Esophagus muscularis mucosa (tissue), 4 donors: ENCODE measurements at regions not wholly inside any gene's neighbourhood (a gene's known extent, or its start where the extent isn't known, plus 50 kb on each side); places are given as distances from the start of the nearest gene placed in this dataset.

Source experiments
- DNase-seq: peaks from one replicate; pipeline ENCODE4 v3.0.0-alpha.2; 2017; ENCODE audit errors: extremely low spot score
- H3K27ac ChIP-seq, 4 donors: fragments of 200-600 bp; sonication (generic); replicated peaks in 1 of 4; 1 replicate in 3 of 4; 2 replicates in 1 of 4; pipeline ENCODE4 v1.5.1; 2016 to 2019; ENCODE audit warnings: mild to moderate bottlenecking in 1 of 4
- H3K27me3 ChIP-seq, 4 donors: fragments of 200-600 bp; sonication (generic); one replicate each; pipeline versions ENCODE4 v1.5.1 to v1.6.0; 2016 to 2019
- H3K36me3 ChIP-seq, 4 donors: fragments of 200-600 bp; sonication (generic); one replicate each; pipeline ENCODE4 v1.5.1; 2016 to 2019
- H3K4me1 ChIP-seq, 4 donors: fragments of 200-600 bp; sonication (generic); one replicate each; pipeline ENCODE4 v1.5.1; 2016 to 2019
- H3K4me3 ChIP-seq, 4 donors: fragments of 200-600 bp; sonication (generic); 1 replicate in 2 of 4; 2 replicates in 2 of 4; pipeline ENCODE4 v1.5.1; 2016 to 2019; ENCODE audit warnings: mild to moderate bottlenecking in 4 of 4, moderate library complexity in 1 of 4
- H3K9me3 ChIP-seq, 4 donors: fragments of 200-600 bp; sonication (generic); 1 replicate in 3 of 4; 2 replicates in 1 of 4; pipeline ENCODE4 v1.5.1; 2016 to 2019
- EP300 ChIP-seq: sonication (generic); formaldehyde crosslinking; IDR thresholded peaks from one replicate; pipeline ENCODE4 v1.6.1; 2017; ENCODE audit warnings: antibody characterized with exemption
- POLR2A ChIP-seq: fragments of 450-650 bp; IDR thresholded peaks from one replicate; pipeline ENCODE4 v1.6.1; 2017; ENCODE audit warnings: antibody characterized with exemption, moderate library complexity, mild to moderate bottlenecking, low read depth
- POLR2AphosphoS5 ChIP-seq, 2 donors: sonication (generic); formaldehyde crosslinking; IDR thresholded peaks; one replicate each; pipeline ENCODE4 v1.6.1; 2017; ENCODE audit warnings: antibody characterized with exemption in 2 of 2
- WGBS: methylation state at CpG from one replicate; pipeline ENCODE4 v1.1.5; 2018; 5-methylcytosine and 5-hydroxymethylcytosine counted together
- intact Hi-C: fragments of 100-400 bp; cut with DNase I; formaldehyde crosslinking; loops from one replicate; pipeline ENCODE4 v1.15.1; 2023
- TF ChIP-seq, protein P1 (sequence below), 3 experiments: fragments of 200-600 bp in 2 of 3; fragments of 450-650 bp in 1 of 3; sonication (generic) in 2 of 3; IDR thresholded peaks; one replicate each; pipeline ENCODE4 v1.5.1; 2017 to 2019; ENCODE audit warnings: antibody characterized with exemption in 3 of 3, mild to moderate bottlenecking in 2 of 3, moderate library complexity in 1 of 3

GRCh38 chr5:142375944-142376411 lies 51.2 kb upstream of the SPRY4 start:
- 47% methylated on average over 8 of the region's 8 CpGs for WGBS
- intact Hi-C loops: no loop called here
- no peaks in the 10 kb centered on the region for H3K27me3 ChIP-seq
- TF ChIP-seq EP300 (peak; percentile 32), POLR2A (no peak), POLR2AphosphoS5 (IDR thresholded peaks at IDR 0.05) (peak; percentile 79 to 81)
- TF ChIP-seq, protein P1, sequence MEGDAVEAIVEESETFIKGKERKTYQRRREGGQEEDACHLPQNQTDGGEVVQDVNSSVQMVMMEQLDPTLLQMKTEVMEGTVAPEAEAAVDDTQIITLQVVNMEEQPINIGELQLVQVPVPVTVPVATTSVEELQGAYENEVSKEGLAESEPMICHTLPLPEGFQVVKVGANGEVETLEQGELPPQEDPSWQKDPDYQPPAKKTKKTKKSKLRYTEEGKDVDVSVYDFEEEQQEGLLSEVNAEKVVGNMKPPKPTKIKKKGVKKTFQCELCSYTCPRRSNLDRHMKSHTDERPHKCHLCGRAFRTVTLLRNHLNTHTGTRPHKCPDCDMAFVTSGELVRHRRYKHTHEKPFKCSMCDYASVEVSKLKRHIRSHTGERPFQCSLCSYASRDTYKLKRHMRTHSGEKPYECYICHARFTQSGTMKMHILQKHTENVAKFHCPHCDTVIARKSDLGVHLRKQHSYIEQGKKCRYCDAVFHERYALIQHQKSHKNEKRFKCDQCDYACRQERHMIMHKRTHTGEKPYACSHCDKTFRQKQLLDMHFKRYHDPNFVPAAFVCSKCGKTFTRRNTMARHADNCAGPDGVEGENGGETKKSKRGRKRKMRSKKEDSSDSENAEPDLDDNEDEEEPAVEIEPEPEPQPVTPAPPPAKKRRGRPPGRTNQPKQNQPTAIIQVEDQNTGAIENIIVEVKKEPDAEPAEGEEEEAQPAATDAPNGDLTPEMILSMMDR (IDR thresholded peaks at IDR 0.05): no peak
- peak overlapping the region; percentile 73 to 86 (median 81) for H3K27ac ChIP-seq
- peaks cover 0 to 25% (median 22%) of the 10 kb centered on the region in 4 donors for H3K4me1 ChIP-seq
- no peaks in the 10 kb centered on the region for H3K36me3 ChIP-seq
- no peaks in the 10 kb centered on the region for H3K9me3 ChIP-seq
- H3K4me3 ChIP-seq: peak overlapping the region in 1 of 4 donors; percentile 1
- no peak for DNase-seq
